GM19395 (cell line): ENCODE measurements at regions not wholly inside any gene's neighbourhood (a gene's known extent, or its start where the extent isn't known, plus 50 kb on each side); places are given as distances from the start of the nearest gene placed in this dataset.

ENCODE experiments used
- ATAC-seq: cut with Tn5 transposase; IDR thresholded peaks from one replicate; pipeline ENCODE4 v1.9.1; 2021; ENCODE audit warnings: mild to moderate bottlenecking, moderate library complexity; ENCODE audit not compliant: unreplicated experiment

- no peak for ATAC-seq
These were observed 244.1 kb upstream of the TNC start for GRCh38 chr9:115362101-115362500.

GRCh38 chr9:115362640-115363039 is 244.7 kb upstream of the TNC start:
- no peak for ATAC-seq

- ATAC-seq = no peak
These were observed 247.0 kb upstream of the TNC start for GRCh38 chr9:115364991-115365390.

GRCh38 chr9:115367321-115367720 is 249.4 kb upstream of the TNC start:
- no peak for ATAC-seq

- no peak for ATAC-seq
These were observed 250.0 kb upstream of the TNC start for GRCh38 chr9:115367780-115368525.

GRCh38 chr9:115369322-115369957 is 251.5 kb upstream of the TNC start:
- no peak for ATAC-seq

GRCh38 chr9:115373000-115373709 is 255.2 kb upstream of the TNC start:
- peak; percentile 96 for ATAC-seq

GRCh38 chr9:115373710-115374045 is 255.7 kb upstream of the TNC start:
- peak; percentile 22 for ATAC-seq

GRCh38 chr9:115374724-115375268 is 256.8 kb upstream of the TNC start:
- ATAC-seq = no peak

GRCh38 chr9:115378241-115378640 is 260.3 kb upstream of the TNC start:
- ATAC-seq = no peak

- no peak for ATAC-seq
These were observed 260.8 kb upstream of the TNC start for GRCh38 chr9:115378758-115379157.

GRCh38 chr9:115379719-115380118 is 261.8 kb upstream of the TNC start:
- no peak for ATAC-seq

- ATAC-seq = no peak
These were observed 264.9 kb upstream of the TNC start for GRCh38 chr9:115382865-115383264.

GRCh38 chr9:115385383-115386122 is 267.6 kb upstream of the TNC start:
- ATAC-seq = no peak

- ATAC-seq = no peak
These were observed 269.2 kb upstream of the TNC start for GRCh38 chr9:115386963-115387770.

GRCh38 chr9:115391168-115391825 is 273.3 kb upstream of the TNC start:
- no peak for ATAC-seq

- ATAC-seq = no peak
These were observed 276.2 kb upstream of the TNC start for GRCh38 chr9:115393976-115394775.

- ATAC-seq = no peak
These were observed 277.6 kb upstream of the TNC start for GRCh38 chr9:115395511-115396021.

GRCh38 chr9:115396071-115396529 is 278.1 kb upstream of the TNC start:
- no peak for ATAC-seq
